ENCODE measurements at regions not wholly inside any gene's neighbourhood (a gene's known extent, or its start where the extent isn't known, plus 50 kb on each side); places are given as distances from the start of the nearest gene placed in this dataset.

DNA sequence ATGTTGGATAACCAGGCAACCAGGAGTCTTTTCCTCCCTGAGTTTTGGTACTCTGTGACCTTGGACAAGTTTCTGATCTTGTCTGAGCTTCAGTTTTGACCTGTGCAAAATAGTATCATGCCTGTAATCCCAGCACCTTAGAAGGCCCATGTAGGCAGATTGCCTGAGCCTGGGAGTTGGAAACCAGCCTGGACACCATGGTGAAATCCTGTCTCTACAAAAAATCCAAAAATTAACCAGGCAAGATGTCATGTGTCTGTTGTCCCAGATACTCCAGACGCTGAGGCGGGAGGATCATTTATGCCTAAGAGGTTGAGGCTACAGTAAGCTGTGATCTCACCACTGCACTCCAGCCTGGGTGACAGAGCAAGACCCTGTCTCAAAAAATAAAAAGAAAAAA is 114.8 kb downstream of the IL12A start:
- H3K4me3 Mint-ChIP-seq, result no peak overlapping the region
- no peaks in the 10 kb centered on the region for H3K36me3 Mint-ChIP-seq
- DNase-seq (no peak), ATAC-seq (replicated peaks) (no peak)
- H3K27me3 Mint-ChIP-seq, result peaks cover 4 to 8% of the 10 kb centered on the region in 2 donors
- peaks cover 4 to 6% of the 10 kb centered on the region in 2 donors for H3K4me1 Mint-ChIP-seq
- no peaks in the 10 kb centered on the region for H3K9me3 Mint-ChIP-seq
- H3K27ac Mint-ChIP-seq, result no peak overlapping the region

DNA sequence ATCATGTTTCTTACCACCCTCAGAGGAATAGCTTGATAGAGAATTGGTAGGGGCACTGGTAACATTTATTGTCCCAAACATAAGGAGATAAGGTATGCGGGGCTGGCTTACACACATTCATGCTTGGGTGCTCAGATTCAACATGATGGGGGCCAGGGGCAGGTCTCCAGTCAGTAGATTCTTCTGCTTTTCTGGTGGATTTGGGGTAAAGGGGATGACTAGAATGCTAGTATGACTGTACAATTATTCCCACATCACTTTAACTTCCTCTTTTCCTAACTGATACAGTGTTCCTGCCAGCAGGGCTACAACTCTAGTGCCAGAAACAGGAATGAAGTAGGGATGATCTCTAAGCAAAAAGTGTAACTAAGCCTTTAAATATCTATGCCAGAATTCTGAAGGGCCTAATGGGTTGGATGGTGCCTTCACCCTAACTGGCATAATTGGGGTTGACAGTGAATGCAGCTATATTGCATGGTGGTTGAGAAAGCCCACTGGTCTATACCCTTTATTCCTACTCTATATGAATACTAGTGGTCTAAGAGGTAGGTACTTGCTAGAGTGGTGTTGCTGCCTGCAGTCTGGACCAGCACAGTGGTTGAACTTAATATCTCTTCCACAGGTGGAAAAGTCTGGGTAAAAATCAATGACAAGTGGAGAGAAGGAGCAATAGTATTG is 117.4 kb downstream of the IL12A start:
- Mint-ChIP-seq H3K36me3 (no peaks in the 10 kb centered on the region), H3K4me1 (no peaks in the 10 kb centered on the region), H3K9me3 (no peaks in the 10 kb centered on the region), H3K27ac (no peak overlapping the region), H3K27me3 (peaks cover 0 to 8% of the 10 kb centered on the region in 2 donors), H3K4me3 (no peak overlapping the region)
- DNase-seq, result no peak
- ATAC-seq (replicated peaks), result peak; percentile 78 to 89

DNA sequence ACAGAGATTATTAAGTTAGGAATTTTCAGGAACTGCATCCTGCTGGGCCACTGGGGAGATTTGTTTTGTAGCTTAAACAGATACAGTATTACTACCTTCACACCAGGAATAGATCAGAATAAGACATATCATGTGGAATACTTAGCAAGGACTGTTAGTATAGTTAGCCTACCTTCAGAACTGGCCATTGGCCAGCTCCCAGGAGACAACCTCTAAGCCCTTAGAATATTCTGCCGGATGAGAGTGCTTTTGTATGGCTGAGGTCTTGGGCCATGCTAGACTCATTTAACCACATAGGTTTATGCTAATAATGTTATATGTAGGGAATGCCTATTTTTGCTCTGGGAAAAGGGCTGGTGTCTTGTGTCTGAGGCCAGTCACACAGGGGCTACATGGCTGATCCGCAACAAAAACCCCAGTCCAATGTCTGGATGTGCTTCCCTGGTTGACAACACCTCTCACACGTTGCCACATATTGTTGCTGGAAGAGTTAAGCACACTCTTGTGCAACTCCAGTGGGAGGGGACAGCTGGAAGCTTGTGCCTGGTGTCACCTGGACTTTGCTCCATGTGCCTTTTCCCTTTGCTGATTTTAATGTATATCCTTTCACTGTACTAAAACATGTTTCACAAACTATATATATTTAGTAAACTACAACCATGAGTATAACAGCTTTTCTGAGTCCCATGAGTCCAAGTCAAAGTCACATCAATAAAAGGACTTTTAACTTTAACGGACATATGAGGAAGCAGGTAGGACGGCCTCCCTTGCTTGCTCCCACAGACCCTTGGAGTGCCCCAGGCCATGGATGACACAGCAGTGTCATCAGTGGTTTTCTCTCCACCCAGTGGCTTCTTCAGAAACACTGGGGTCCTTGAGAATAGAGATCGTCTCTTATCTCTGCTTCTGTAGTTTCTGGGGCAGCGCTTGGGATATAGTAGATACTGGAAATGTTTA is 118.0 kb upstream of the C3orf80 start:
- H3K36me3 Mint-ChIP-seq, result no peaks in the 10 kb centered on the region
- H3K9me3 Mint-ChIP-seq, result no peaks in the 10 kb centered on the region
- no peaks in the 10 kb centered on the region for H3K4me1 Mint-ChIP-seq
- no peak overlapping the region for H3K4me3 Mint-ChIP-seq
- H3K27me3 Mint-ChIP-seq, result no peaks in the 10 kb centered on the region
- no peak for ATAC-seq (replicated peaks)
- DNase-seq, result no peak
- H3K27ac Mint-ChIP-seq, result no peak overlapping the region

DNA sequence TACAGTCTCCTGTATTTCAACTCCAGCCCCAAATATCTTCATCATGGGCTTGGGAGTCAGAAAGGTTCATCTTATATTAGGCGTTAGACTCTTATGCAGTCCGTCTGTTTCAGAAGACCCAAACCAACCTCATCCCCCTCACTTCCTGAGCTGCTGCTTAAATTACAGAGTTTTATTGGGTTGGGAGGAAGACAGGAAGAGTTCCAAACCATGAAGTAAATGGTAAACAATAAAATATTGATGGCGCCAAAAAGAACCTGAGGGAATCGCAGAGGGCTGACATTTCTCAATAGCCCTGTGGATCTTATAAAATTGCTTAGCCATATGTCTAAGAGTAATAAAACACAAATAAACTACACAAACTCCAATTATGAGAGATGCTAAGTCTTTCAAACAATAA is 116.9 kb upstream of the C3orf80 start:
- Mint-ChIP-seq H3K4me3 (no peak overlapping the region), H3K27ac (no peak overlapping the region), H3K27me3 (peaks cover 0 to 6% of the 10 kb centered on the region in 2 donors), H3K4me1 (no peaks in the 10 kb centered on the region), H3K9me3 (no peaks in the 10 kb centered on the region), H3K36me3 (no peaks in the 10 kb centered on the region)
- DNase-seq (no peak), ATAC-seq (replicated peaks) (no peak)

DNA sequence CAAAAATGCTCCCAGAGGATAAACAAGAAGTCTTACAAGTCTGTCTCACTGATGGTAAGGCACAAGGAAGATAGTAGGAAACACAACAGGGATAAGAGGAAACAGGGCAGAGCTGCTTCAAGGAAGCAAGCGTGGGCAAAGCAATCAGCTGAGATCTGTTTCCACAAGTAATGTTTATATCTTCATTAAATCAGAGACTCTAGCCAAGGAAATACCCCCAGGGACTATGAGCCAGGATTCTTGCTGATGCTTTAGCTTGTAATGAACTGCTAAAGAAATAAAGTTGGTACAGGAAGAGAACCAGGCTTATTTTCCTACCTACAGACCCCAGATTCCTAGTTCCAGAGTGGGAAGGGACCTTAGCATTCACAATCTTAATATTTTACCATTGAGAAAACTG is 112.7 kb upstream of the C3orf80 start:
- Mint-ChIP-seq H3K4me3 (no peak overlapping the region), H3K4me1 (no peaks in the 10 kb centered on the region), H3K36me3 (no peaks in the 10 kb centered on the region), H3K9me3 (no peaks in the 10 kb centered on the region), H3K27ac (no peak overlapping the region), H3K27me3 (peaks cover 6 to 11% of the 10 kb centered on the region in 2 donors)
- ATAC-seq (replicated peaks), result no peak
- no peak for DNase-seq

DNA sequence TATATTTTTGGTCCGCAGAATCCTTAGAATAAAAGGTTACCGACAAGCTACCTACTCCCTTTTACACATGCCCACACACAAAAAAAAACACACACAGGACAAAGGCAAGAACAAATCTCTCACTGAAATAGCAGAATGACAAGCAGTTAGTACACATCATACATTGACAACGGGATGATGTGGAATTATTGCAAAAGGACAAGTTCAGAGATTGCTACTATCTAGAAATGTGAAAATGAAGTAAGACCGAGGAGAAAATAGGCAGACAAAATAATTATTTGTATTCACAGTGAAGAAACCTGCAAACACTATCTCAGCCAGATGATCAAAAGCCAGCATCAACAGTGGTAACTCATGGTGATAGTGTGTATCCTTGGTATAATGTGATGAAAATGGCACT is 112.2 kb upstream of the C3orf80 start:
- Mint-ChIP-seq H3K36me3 (no peaks in the 10 kb centered on the region), H3K4me1 (no peaks in the 10 kb centered on the region), H3K9me3 (no peaks in the 10 kb centered on the region), H3K27me3 (peaks cover 6 to 11% of the 10 kb centered on the region in 2 donors), H3K4me3 (no peak overlapping the region), H3K27ac (no peak overlapping the region)
- DNase-seq (no peak), ATAC-seq (replicated peaks) (no peak)

DNA sequence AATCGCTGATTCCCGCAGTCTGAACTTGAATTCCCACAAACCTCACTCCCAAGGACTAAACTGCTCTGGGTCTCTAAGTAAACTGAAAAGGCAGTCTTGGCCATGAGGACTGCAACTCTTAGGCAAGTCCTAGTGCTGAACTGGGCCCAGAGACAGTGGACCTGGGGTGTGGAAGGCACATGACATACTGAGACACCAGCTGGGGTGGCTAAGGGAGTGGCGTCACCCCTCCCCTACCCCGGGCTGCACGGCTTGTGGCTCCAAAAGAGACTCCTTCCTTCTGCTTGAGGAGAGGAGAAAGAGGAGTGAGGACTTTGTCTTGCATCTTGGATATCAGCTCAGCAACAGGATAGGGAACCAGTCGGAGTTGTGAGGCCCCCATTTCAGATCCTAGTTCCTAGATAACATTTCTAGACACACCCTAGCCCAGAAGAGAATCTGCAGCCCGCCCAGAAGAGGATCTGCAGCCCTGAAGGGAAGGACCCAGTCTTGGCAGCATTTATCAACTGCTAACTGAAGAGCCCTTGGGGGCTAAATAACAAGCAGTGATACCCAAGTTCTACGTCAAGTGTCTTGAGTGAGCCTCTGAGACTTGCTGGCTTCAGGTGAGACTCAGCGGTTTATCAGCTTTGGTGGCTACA is 110.7 kb upstream of the C3orf80 start:
- peaks cover 0 to 4% of the 10 kb centered on the region in 2 donors for H3K9me3 Mint-ChIP-seq
- no peaks in the 10 kb centered on the region for H3K4me1 Mint-ChIP-seq
- no peaks in the 10 kb centered on the region for H3K36me3 Mint-ChIP-seq
- H3K27ac Mint-ChIP-seq, result no peak overlapping the region
- no peak overlapping the region for H3K4me3 Mint-ChIP-seq
- H3K27me3 Mint-ChIP-seq, result peaks cover 6 to 16% of the 10 kb centered on the region in 2 donors
- no peak for DNase-seq
- no peak for ATAC-seq (replicated peaks)

DNA sequence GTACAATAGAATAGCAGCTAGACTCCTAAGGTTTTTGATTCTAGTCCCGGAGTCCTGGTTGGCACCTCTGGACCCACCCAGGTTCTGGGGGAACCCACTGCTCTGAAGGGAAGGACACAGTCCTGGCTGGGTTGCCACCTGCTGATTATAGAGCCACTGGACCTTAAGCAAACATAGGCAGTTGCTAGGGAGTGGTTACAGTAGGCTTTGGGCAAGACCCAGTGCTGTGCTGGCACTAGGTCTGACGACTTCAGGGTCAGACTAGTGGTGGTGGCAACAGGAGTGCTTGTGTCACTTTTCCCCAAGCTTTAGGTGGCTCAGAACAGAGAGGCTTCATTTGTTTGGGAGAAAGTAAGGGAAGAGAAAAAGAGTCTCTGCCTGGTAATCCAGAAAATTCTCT is 109.8 kb upstream of the C3orf80 start:
- ATAC-seq (replicated peaks) (no peak), DNase-seq (no peak)
- Mint-ChIP-seq H3K9me3 (peaks cover under 1 to 8% of the 10 kb centered on the region in 2 donors), H3K36me3 (no peaks in the 10 kb centered on the region), H3K4me1 (no peaks in the 10 kb centered on the region), H3K27ac (no peak overlapping the region), H3K4me3 (no peak overlapping the region), H3K27me3 (peaks cover 6 to 16% of the 10 kb centered on the region in 2 donors)

DNA sequence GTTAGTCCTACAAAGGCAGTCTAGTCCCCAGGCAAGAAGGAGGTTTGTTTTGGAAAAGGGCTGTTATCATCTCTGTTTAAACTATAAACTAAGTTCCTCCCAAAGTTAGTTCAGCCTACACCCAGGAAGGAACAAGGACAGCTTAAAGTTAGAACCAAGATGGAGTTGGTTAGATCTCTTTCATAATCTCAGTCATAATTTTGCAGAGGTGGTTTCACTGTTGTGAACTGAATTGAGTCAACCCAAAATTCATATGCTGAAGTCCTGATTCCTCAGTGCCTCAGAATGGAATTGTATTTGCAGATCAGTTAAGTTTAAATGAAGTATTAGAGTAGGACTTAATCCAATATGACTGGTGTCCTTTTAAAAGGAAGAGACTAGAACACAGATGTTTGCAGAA is 101.0 kb upstream of the C3orf80 start:
- ATAC-seq (replicated peaks) (no peak), DNase-seq (no peak)
- Mint-ChIP-seq H3K9me3 (peaks cover 2 to 7% of the 10 kb centered on the region in 2 donors), H3K4me3 (no peak overlapping the region), H3K27ac (no peak overlapping the region), H3K27me3 (peaks cover under 1 to 2% of the 10 kb centered on the region in 2 donors), H3K4me1 (peaks cover 0 to under 1% of the 10 kb centered on the region in 2 donors), H3K36me3 (no peaks in the 10 kb centered on the region)

DNA sequence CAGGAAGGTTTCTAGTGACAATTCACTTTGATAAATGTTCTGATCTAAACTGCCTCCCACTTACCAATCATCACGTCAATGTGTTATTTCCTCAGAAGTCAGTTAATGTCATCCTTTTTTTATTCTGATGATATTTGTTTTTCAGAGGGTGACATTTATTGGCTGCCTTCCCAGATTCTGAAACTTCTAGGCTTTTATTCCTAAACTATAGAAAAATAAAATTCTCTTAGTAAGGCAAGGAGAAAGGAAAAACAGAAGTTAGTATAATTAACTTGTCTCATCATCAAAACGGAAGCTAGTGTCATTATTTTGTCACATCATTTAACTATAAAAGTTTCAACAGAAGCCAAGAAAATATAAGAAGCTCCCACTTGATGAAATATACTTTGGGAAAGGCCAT is 100.0 kb upstream of the C3orf80 start:
- DNase-seq, result no peak
- no peak for ATAC-seq (replicated peaks)
- no peak overlapping the region for H3K4me3 Mint-ChIP-seq
- H3K9me3 Mint-ChIP-seq, result peaks cover 2 to 3% of the 10 kb centered on the region in 2 donors
- no peak overlapping the region for H3K27ac Mint-ChIP-seq
- H3K36me3 Mint-ChIP-seq, result no peaks in the 10 kb centered on the region
- H3K27me3 Mint-ChIP-seq, result peaks cover 4 to 6% of the 10 kb centered on the region in 2 donors
- H3K4me1 Mint-ChIP-seq, result peaks cover 3 to 10% of the 10 kb centered on the region in 2 donors

DNA sequence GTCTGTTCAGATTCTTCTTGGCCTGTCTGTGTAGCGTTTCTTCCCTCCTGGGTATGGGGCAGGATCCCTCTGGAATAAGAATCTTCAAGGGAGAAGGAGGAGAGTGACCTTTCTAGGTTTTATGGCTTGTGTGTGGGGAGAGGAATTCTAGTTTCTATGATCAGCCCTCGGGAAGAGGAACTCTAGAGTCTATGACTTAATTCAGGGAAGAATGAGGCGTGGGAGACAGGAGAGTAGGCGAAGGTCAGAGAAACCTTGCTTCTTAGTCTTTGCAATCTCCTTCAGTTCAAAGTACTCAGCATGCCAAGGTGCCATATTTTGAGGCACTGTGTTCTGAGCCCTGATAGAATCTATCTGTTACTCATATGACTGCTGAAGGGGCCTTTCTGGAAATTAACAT is 99.2 kb upstream of the C3orf80 start:
- H3K9me3 Mint-ChIP-seq, result no peaks in the 10 kb centered on the region
- H3K27ac Mint-ChIP-seq, result no peak overlapping the region
- no peaks in the 10 kb centered on the region for H3K36me3 Mint-ChIP-seq
- H3K27me3 Mint-ChIP-seq, result peaks cover 4 to 6% of the 10 kb centered on the region in 2 donors
- no peak for ATAC-seq (replicated peaks)
- no peak overlapping the region for H3K4me3 Mint-ChIP-seq
- H3K4me1 Mint-ChIP-seq, result peaks cover 3 to 10% of the 10 kb centered on the region in 2 donors
- DNase-seq, result no peak

DNA sequence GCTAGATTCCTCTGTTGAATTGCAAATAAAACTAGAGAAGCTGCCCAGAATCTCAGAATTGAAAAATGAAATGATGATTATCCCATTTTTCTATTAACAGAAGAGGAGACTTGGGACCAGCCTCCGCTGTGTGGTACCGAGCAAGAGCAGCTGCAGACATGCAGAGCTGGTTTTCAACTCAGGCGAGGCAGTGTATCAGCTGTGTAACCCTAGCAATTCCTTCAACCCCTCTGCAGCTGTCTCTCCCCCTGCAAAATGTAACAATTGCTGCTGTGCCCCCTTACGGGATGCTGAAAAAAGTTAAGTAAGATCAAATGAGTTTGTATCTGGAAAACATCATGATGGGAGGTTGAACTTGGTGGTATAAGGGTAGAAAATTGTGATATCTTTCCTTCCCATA is 98.5 kb upstream of the C3orf80 start:
- H3K36me3 Mint-ChIP-seq, result no peaks in the 10 kb centered on the region
- no peak overlapping the region for H3K27ac Mint-ChIP-seq
- H3K4me1 Mint-ChIP-seq, result peaks cover 3 to 10% of the 10 kb centered on the region in 2 donors
- H3K9me3 Mint-ChIP-seq, result no peaks in the 10 kb centered on the region
- no peak for ATAC-seq (replicated peaks)
- no peak overlapping the region for H3K4me3 Mint-ChIP-seq
- H3K27me3 Mint-ChIP-seq, result peaks cover 4 to 6% of the 10 kb centered on the region in 2 donors
- no peak for DNase-seq

DNA sequence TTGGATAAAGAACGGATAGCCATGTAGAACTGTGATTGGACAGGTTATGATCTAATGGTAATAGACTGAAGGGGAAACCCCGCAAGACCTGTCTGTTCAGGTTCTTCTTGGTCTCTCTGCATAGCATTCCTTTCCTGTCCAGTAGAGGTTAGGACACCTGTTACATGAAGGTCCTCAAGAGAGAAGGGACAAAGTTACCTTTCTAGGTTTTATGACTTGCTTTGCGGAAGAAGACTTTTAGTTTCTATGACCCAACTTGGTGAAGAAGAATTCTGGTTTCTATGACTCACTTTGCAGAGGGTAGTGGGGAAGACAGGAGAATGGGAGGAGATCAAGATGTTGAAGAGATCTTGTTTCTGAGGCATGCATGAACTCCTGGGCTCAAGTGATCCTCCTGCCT is 97.9 kb upstream of the C3orf80 start:
- peaks cover 4 to 6% of the 10 kb centered on the region in 2 donors for H3K27me3 Mint-ChIP-seq
- H3K36me3 Mint-ChIP-seq, result no peaks in the 10 kb centered on the region
- H3K27ac Mint-ChIP-seq, result no peak overlapping the region
- no peak for ATAC-seq (replicated peaks)
- no peak for DNase-seq
- H3K9me3 Mint-ChIP-seq, result no peaks in the 10 kb centered on the region
- no peak overlapping the region for H3K4me3 Mint-ChIP-seq
- peaks cover 3 to 10% of the 10 kb centered on the region in 2 donors for H3K4me1 Mint-ChIP-seq

DNA sequence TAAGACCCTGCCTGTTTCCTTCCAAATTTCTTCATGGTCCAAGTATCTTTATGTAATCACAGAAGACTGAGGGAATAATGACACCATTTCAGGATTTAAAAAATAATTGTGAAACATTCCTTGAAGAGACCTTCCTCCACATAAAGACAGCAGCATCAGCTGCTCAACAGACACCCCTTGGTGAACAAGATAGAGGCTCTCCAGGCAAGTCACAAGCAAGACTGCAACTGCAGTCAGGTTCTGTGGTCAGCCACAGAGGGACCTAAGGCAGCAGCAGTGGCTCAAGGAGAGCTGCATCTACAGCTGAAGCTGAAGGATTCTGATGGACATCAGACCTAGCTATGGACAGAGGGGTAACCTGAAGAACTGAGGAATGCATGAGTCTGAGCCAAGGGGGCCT is 97.2 kb upstream of the C3orf80 start:
- DNase-seq, result no peak
- Mint-ChIP-seq H3K27me3 (peaks cover 4 to 6% of the 10 kb centered on the region in 2 donors), H3K4me3 (no peak overlapping the region)

More for the DNA sequence above, 97.2 kb upstream of the C3orf80 start:
- Mint-ChIP-seq H3K36me3 (no peaks in the 10 kb centered on the region), H3K27ac (no peak overlapping the region), H3K9me3 (no peaks in the 10 kb centered on the region), H3K4me1 (peaks cover 3 to 10% of the 10 kb centered on the region in 2 donors)
- ATAC-seq (replicated peaks), result no peak

All from stimulated activated naive B cell treated with anti-CD40 and anti-IgM and Interleukin-4, amounts not matched to agents 10 μg/mL and 1 μg/mL and 100 μg/mL, for 72 hours (primary cell).